Thoracic aorta (tissue), 2 donors: ENCODE measurements at regions not wholly inside any gene's neighbourhood (a gene's known extent, or its start where the extent isn't known, plus 50 kb on each side); places are given as distances from the start of the nearest gene placed in this dataset.

Experiments used
- ATAC-seq: fragments of 150-250 bp; one replicate; pipeline ENCODE4 v1.8.0; 2017; ENCODE audit warnings: low read depth; ENCODE audit not compliant: insufficient number of reproducible peaks, low FRiP score
- DNase-seq: peaks from one replicate; pipeline ENCODE4 v3.0.0-alpha.2; 2020; ENCODE audit warnings: low spot score
- H3K27ac ChIP-seq, 2 donors: fragments of 200-600 bp; sonication (generic); 1 replicate in 1 of 2; 2 replicates in 1 of 2; pipeline ENCODE4 v1.5.1; 2016; ENCODE audit warnings: mild to moderate bottlenecking in 2 of 2, moderate library complexity in 2 of 2
- H3K27me3 ChIP-seq: fragments of 200-600 bp; sonication (generic); replicated peaks from 2 replicates; pipeline ENCODE4 v1.6.0; 2016; ENCODE audit warnings: mild to moderate bottlenecking; ENCODE audit not compliant: insufficient read depth
- H3K36me3 ChIP-seq: fragments of 200-600 bp; sonication (generic); one replicate; pipeline ENCODE4 v1.5.1; 2016
- H3K4me1 ChIP-seq, 2 donors: fragments of 200-600 bp; sonication (generic); 1 replicate in 1 of 2; 2 replicates in 1 of 2; pipeline versions ENCODE4 v1.5.1 to v1.6.0; 2016; ENCODE audit warnings: low read depth in 2 of 2, mild to moderate bottlenecking in 1 of 2; ENCODE audit not compliant: control insufficient read depth in 1 of 2
- H3K4me3 ChIP-seq: fragments of 200-600 bp; sonication (generic); 2 replicates; pipeline ENCODE4 v1.5.1; 2016; ENCODE audit warnings: mild to moderate bottlenecking
- H3K9me3 ChIP-seq: fragments of 200-600 bp; sonication (generic); 2 replicates; pipeline ENCODE4 v1.5.1; 2016
- TF ChIP-seq, protein P1 (sequence below): fragments of 200-600 bp; sonication (generic); IDR thresholded peaks from one replicate; pipeline ENCODE4 v1.5.1; 2019; ENCODE audit warnings: antibody characterized with exemption

DNA sequence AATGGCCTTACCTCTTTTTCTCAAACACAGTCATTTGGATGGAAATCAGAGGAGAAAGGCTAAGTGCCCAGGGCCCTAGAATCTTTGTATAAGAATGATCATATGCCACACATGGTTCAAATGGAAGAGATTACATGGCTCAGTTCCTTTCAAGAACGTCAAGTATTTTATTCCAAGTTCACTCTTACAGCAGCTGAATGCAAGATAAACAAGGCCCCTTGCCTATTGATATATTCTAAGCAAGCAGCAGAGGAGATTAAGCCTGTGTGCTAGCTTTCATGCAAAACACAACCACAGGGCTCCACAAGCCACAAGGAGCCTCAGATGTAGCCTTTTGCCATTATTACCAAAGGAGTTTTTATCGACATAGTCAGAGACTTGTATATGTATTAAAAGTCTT lies 55.3 kb upstream of the SLCO6A1 start:
- H3K4me1 ChIP-seq: no peaks in the 10 kb centered on the region
- H3K27ac ChIP-seq: no peak overlapping the region
- H3K4me3 ChIP-seq: no peak overlapping the region
- ATAC-seq (no peak), DNase-seq (no peak)
- H3K9me3 ChIP-seq: no peaks in the 10 kb centered on the region
- TF ChIP-seq, protein P1, sequence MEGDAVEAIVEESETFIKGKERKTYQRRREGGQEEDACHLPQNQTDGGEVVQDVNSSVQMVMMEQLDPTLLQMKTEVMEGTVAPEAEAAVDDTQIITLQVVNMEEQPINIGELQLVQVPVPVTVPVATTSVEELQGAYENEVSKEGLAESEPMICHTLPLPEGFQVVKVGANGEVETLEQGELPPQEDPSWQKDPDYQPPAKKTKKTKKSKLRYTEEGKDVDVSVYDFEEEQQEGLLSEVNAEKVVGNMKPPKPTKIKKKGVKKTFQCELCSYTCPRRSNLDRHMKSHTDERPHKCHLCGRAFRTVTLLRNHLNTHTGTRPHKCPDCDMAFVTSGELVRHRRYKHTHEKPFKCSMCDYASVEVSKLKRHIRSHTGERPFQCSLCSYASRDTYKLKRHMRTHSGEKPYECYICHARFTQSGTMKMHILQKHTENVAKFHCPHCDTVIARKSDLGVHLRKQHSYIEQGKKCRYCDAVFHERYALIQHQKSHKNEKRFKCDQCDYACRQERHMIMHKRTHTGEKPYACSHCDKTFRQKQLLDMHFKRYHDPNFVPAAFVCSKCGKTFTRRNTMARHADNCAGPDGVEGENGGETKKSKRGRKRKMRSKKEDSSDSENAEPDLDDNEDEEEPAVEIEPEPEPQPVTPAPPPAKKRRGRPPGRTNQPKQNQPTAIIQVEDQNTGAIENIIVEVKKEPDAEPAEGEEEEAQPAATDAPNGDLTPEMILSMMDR: no peak
- no peaks in the 10 kb centered on the region for H3K36me3 ChIP-seq
- H3K27me3 ChIP-seq: no peaks in the 10 kb centered on the region

DNA sequence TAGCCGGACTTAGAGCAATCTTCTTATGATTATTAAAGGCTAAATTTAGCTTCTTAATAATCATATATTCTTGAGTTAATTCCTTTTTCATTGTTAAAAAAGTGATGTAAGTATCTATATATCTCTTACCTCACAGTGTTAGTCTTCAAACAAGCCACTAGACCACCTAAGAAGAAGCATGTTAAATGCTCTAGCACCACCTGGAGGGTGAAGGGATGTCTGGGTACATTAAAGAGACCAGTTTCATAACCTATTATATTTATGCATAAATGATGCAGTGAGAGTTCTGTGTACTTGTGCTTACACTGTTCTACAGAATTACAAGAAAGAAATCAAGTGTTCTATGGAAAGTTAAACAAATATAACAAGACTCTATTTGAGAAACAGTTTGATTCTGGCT lies 55.9 kb upstream of the SLCO6A1 start:
- no peak for DNase-seq
- Histone ChIP-seq H3K4me3 (no peak overlapping the region), H3K36me3 (no peaks in the 10 kb centered on the region), H3K27me3 (no peaks in the 10 kb centered on the region), H3K4me1 (no peaks in the 10 kb centered on the region), H3K9me3 (no peaks in the 10 kb centered on the region), H3K27ac (no peak overlapping the region)
- TF ChIP-seq, protein P1: no peak
- ATAC-seq: no peak

DNA sequence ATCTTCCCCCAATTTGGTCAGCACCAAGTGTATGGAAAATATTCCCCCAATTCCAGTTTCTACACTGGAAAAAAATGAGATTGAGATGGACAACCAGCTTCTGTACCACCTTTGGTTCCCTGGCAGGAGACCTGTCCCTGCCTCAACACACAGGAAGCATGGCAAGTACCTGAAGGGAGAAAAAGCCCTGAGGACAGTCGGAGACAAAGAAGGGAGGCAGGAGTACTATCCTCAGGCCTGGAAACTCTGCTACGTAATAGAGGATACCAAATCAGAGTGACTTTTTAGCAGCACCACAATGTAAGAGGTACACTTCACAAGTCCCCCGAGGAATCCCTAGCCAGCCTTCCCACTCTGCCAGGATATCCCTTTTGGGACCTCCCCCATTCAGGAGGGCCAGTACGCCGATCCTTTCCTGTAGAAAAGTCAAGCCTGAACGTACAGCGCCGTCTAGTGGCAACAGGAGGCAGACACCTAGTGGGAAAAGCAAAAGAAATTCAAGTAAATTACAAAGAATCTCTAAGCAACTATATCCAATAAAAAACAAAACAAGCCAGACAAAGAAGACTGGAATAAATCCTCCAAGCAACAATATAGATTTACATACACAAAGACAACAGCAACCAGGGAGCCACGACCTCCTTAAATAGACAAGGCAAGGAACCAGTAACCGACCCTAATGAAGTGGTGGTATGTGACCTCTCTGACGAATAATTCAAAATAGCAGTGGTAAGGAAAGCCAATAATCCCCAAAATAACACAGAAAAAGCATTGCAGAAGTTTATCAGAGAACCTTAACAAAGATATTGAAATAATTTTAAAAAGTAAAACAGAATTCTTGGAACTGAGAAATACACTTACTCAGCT lies 63.3 kb upstream of the SLCO6A1 start:
- no peaks in the 10 kb centered on the region for H3K27me3 ChIP-seq
- TF ChIP-seq, protein P1: peak; percentile 27
- no peaks in the 10 kb centered on the region for H3K36me3 ChIP-seq
- no peaks in the 10 kb centered on the region for H3K9me3 ChIP-seq
- no peaks in the 10 kb centered on the region for H3K4me1 ChIP-seq
- H3K27ac ChIP-seq: no peak overlapping the region
- ATAC-seq (no peak), DNase-seq (no peak)
- no peak overlapping the region for H3K4me3 ChIP-seq

DNA sequence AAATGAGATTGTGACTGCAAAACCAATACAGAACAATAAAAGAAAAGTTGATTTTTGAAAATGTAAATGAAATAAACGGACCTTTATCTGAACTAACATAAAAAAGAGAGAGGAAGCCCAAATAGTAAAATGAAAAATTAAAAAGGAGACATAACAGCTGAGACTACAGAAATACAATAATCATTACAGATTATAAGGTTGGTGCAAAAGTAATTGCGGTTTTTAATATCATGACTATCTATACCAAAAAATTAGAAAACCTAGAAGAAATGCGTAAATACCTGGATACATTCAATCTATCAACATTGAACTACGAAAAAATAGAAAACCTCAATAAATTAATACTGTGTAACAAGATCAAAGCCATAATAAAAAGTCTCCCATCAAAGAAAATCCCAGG lies 71.9 kb upstream of the SLCO6A1 start:
- Histone ChIP-seq H3K27ac (no peak overlapping the region), H3K4me3 (no peak overlapping the region), H3K9me3 (no peaks in the 10 kb centered on the region), H3K27me3 (no peaks in the 10 kb centered on the region), H3K4me1 (no peaks in the 10 kb centered on the region), H3K36me3 (no peaks in the 10 kb centered on the region)
- no peak for DNase-seq
- ATAC-seq: no peak
- TF ChIP-seq, protein P1: no peak

DNA sequence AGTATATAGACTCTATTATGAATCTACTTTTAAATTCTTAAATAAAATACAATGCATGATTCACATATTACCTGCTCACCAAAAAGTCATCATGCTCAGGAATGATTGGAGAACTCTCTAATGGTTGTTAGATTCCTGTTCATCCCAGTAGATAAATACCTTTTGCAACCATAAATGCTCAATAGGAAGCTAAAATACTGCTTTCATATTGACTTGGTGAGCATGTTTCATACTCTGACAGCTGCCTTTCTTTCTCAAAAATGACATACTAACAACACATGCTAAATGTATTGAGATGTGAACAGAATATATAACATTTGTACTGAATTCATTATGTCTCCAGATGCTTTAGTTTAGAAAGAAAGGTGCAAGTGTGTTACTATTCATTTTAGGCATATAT lies 79.6 kb upstream of the SLCO6A1 start:
- H3K27me3 ChIP-seq: no peaks in the 10 kb centered on the region
- no peak for ATAC-seq
- TF ChIP-seq, protein P1: no peak
- H3K9me3 ChIP-seq: no peaks in the 10 kb centered on the region
- H3K4me3 ChIP-seq: no peak overlapping the region
- no peak overlapping the region for H3K27ac ChIP-seq
- no peaks in the 10 kb centered on the region for H3K36me3 ChIP-seq
- no peaks in the 10 kb centered on the region for H3K4me1 ChIP-seq
- no peak for DNase-seq
